NCI-H2227 treated with DMSO at 0.1 percent for 48 hours (cell line): ENCODE measurements at regions not wholly inside any gene's neighbourhood (a gene's known extent, or its start where the extent isn't known, plus 50 kb on each side); places are given as distances from the start of the nearest gene placed in this dataset.
"Not testable (repeated sequence)": the region's sequence is repeated elsewhere in the genome, so short reads cannot be mapped to it uniquely, and the experiment has no call there.

Experiments
- DNase-seq: peaks from one replicate; lab custom pipeline; 2025; lab: John Stamatoyannopoulos, UW

GRCh38 chr5:174636094-174636493 lies 88.3 kb upstream of the MSX2 start:
- no peak for DNase-seq

- no peak for DNase-seq
These were observed 81.5 kb upstream of the MSX2 start for GRCh38 chr5:174642816-174643405.

GRCh38 chr5:174644436-174644835 lies 79.9 kb upstream of the MSX2 start:
- DNase-seq, result no peak

- DNase-seq, result no peak
These were observed 79.5 kb upstream of the MSX2 start for GRCh38 chr5:174644923-174645322.

- no peak for DNase-seq
These were observed 78.7 kb upstream of the MSX2 start for GRCh38 chr5:174645677-174646076.

GRCh38 chr5:174648618-174649017 lies 75.8 kb upstream of the MSX2 start:
- DNase-seq, result not testable (repeated sequence)

GRCh38 chr5:174649391-174649790 lies 75.0 kb upstream of the MSX2 start:
- DNase-seq, result no peak

GRCh38 chr5:174654442-174654841 lies 69.9 kb upstream of the MSX2 start:
- DNase-seq, result no peak

GRCh38 chr5:174655351-174655750 lies 69.0 kb upstream of the MSX2 start:
- DNase-seq, result no peak

GRCh38 chr5:174664180-174664850 lies 60.1 kb upstream of the MSX2 start:
- no peak for DNase-seq

- no peak for DNase-seq
These were observed 59.0 kb upstream of the MSX2 start for GRCh38 chr5:174665347-174665746.

GRCh38 chr5:174667526-174667925 lies 56.9 kb upstream of the MSX2 start:
- DNase-seq, result no peak

- no peak for DNase-seq
These were observed 56.0 kb upstream of the MSX2 start for GRCh38 chr5:174668349-174668748.
